ENCODE measurements at regions not wholly inside any gene's neighbourhood (a gene's known extent, or its start where the extent isn't known, plus 50 kb on each side); places are given as distances from the start of the nearest gene placed in this dataset.

DNA sequence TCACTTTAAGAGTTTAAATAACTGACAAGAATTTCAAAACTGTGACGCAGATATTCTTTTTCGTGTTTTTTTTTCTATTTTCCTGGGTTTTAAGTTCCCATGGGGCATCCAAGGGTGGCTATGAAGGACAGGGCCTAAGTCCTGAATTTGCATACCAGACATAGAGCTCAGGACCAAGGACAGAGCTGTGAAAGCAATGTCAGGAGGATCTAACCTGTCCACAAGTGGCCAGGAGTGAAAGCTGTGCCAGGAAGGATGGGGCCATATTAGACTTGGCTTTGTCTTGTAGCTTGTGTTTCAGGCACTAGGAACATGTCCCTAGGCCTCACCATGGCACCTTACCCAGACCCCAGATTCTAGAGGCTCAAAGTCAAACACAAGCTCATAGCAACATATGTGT is 289.4 kb upstream of the MIR17HG start:
- TF ChIP-seq, protein P1, sequence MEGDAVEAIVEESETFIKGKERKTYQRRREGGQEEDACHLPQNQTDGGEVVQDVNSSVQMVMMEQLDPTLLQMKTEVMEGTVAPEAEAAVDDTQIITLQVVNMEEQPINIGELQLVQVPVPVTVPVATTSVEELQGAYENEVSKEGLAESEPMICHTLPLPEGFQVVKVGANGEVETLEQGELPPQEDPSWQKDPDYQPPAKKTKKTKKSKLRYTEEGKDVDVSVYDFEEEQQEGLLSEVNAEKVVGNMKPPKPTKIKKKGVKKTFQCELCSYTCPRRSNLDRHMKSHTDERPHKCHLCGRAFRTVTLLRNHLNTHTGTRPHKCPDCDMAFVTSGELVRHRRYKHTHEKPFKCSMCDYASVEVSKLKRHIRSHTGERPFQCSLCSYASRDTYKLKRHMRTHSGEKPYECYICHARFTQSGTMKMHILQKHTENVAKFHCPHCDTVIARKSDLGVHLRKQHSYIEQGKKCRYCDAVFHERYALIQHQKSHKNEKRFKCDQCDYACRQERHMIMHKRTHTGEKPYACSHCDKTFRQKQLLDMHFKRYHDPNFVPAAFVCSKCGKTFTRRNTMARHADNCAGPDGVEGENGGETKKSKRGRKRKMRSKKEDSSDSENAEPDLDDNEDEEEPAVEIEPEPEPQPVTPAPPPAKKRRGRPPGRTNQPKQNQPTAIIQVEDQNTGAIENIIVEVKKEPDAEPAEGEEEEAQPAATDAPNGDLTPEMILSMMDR (IDR thresholded peaks at IDR 0.05; ENCODE audit: insufficient read depth, low read length) = no peak
- TF ChIP-seq, protein P2, sequence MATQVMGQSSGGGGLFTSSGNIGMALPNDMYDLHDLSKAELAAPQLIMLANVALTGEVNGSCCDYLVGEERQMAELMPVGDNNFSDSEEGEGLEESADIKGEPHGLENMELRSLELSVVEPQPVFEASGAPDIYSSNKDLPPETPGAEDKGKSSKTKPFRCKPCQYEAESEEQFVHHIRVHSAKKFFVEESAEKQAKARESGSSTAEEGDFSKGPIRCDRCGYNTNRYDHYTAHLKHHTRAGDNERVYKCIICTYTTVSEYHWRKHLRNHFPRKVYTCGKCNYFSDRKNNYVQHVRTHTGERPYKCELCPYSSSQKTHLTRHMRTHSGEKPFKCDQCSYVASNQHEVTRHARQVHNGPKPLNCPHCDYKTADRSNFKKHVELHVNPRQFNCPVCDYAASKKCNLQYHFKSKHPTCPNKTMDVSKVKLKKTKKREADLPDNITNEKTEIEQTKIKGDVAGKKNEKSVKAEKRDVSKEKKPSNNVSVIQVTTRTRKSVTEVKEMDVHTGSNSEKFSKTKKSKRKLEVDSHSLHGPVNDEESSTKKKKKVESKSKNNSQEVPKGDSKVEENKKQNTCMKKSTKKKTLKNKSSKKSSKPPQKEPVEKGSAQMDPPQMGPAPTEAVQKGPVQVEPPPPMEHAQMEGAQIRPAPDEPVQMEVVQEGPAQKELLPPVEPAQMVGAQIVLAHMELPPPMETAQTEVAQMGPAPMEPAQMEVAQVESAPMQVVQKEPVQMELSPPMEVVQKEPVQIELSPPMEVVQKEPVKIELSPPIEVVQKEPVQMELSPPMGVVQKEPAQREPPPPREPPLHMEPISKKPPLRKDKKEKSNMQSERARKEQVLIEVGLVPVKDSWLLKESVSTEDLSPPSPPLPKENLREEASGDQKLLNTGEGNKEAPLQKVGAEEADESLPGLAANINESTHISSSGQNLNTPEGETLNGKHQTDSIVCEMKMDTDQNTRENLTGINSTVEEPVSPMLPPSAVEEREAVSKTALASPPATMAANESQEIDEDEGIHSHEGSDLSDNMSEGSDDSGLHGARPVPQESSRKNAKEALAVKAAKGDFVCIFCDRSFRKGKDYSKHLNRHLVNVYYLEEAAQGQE (IDR thresholded peaks at IDR 0.05; ENCODE audit: insufficient replicate concordance, low read depth) = peak; percentile 89
- TF ChIP-seq POLR2AphosphoS5 (IDR thresholded peaks at IDR 0.05; ENCODE audit: low read depth) = no peak
